Endothelial cell of umbilical vein (primary cell): ENCODE measurements at regions not wholly inside any gene's neighbourhood (a gene's known extent, or its start where the extent isn't known, plus 50 kb on each side); places are given as distances from the start of the nearest gene placed in this dataset.

Source experiments
- BruUV-seq: library from RNA; stranded (reverse); fragments of 400-500 nt; replicated peaks from 2 replicates; lab custom pipeline; 2021; lab: Mats Ljungman, UMichigan
- CTCF ChIA-PET: fragments of 300-600, 350-600 bp; sonication (Branson Sonifier 250); formaldehyde crosslinking; loops from one replicate; lab custom pipeline; 2021; ENCODE audit warnings: antibody characterized with exemption, inconsistent platforms; lab: Charles Lee
- POLR2A ChIA-PET: fragments of 300-600, 350-600 bp; sonication (Branson Sonifier 250); formaldehyde crosslinking; loops from one replicate; lab custom pipeline; 2021; ENCODE audit warnings: antibody characterized with exemption, inconsistent platforms; lab: Charles Lee
- DNase-seq: peaks from one replicate; pipeline ENCODE4 v3.0.0-alpha.2; 2011; ENCODE audit warnings: low read depth, low spot score
- FAIRE-seq: peaks from 2 replicates; lab custom pipeline; 2011; peaks lifted over from hg19 to GRCh38; lab: Jason Lieb, UNC
- H2AFZ ChIP-seq: 2 replicates; pipeline ENCODE4 v1.6.0; 2012; ENCODE audit warnings: low read depth, low read length, control low read depth, inconsistent platforms
- H3K27ac ChIP-seq: 2 replicates; pipeline ENCODE4 v1.5.1; 2011; ENCODE audit warnings: low read depth, mild to moderate bottlenecking, control low read depth, low read length, moderate library complexity; ENCODE audit not compliant: insufficient read depth
- H3K27me3 ChIP-seq, 2 experiments: 2 replicates each; pipeline versions ENCODE4 v1.6.0 to v1.6.1; 2011; ENCODE audit warnings: low read length in 2 of 2, mixed read lengths in 1 of 2; ENCODE audit not compliant: control insufficient read depth in 2 of 2, insufficient read depth in 2 of 2
- H3K36me3 ChIP-seq, 2 experiments: 2 replicates in 1 of 2; 3 replicates in 1 of 2; pipeline ENCODE4 v1.5.1; 2011; ENCODE audit warnings: low read length in 2 of 2, mild to moderate bottlenecking in 1 of 2, moderate library complexity in 1 of 2; ENCODE audit not compliant: control insufficient read depth in 2 of 2, insufficient read depth in 2 of 2; ENCODE audit errors: extremely low read depth in 1 of 2
- H3K4me1 ChIP-seq: 3 replicates; pipeline ENCODE4 v1.5.1; 2011; ENCODE audit warnings: mild to moderate bottlenecking, low read length; ENCODE audit not compliant: control insufficient read depth, insufficient read depth; ENCODE audit errors: extremely low read depth
- H3K4me2 ChIP-seq: 2 replicates; pipeline ENCODE4 v1.6.1; 2011; ENCODE audit warnings: low read length, control low read depth, mixed read lengths; ENCODE audit not compliant: insufficient read depth
- H3K4me3 ChIP-seq, 3 experiments: fragments of 200-600 bp in 1 of 3; sonication (generic), shearing (Covaris generic) in 1 of 3; replicated peaks in 1 of 3; 2 replicates each; pipeline ENCODE4 v1.5.1; 2011 to 2016; ENCODE audit warnings: control low read depth in 3 of 3, low read length in 3 of 3, mild to moderate bottlenecking in 2 of 3, inconsistent platforms in 1 of 3, low read depth in 1 of 3, moderate library complexity in 1 of 3; ENCODE audit not compliant: insufficient read depth in 1 of 3
- H3K79me2 ChIP-seq: 2 replicates; pipeline ENCODE4 v1.6.0; 2012; ENCODE audit warnings: low read length, inconsistent platforms; ENCODE audit not compliant: control insufficient read depth, insufficient read depth
- H3K9ac ChIP-seq: replicated peaks from 2 replicates; pipeline ENCODE3; 2011; ENCODE audit warnings: low read length, control low read depth; ENCODE audit not compliant: insufficient read depth; ENCODE audit errors: extremely low read depth
- H3K9me1 ChIP-seq: replicated peaks from 3 replicates; pipeline ENCODE4 v1.6.0; 2011; ENCODE audit warnings: mild to moderate bottlenecking, low read length; ENCODE audit not compliant: control insufficient read depth, insufficient read depth; ENCODE audit errors: extremely low read depth
- H3K9me3 ChIP-seq: replicated peaks from 2 replicates; pipeline ENCODE4 v1.5.1; 2012; ENCODE audit warnings: low read length, inconsistent platforms; ENCODE audit not compliant: control insufficient read depth, insufficient read depth
- H4K20me1 ChIP-seq: replicated peaks from 2 replicates; pipeline ENCODE3; 2011; ENCODE audit warnings: mild to moderate bottlenecking, low read length; ENCODE audit not compliant: control insufficient read depth, insufficient read depth; ENCODE audit errors: extremely low read depth
- CTCF ChIP-seq, 2 donors: IDR thresholded peaks; 1 replicate in 1 of 2; 2 replicates in 1 of 2; pipeline ENCODE4 v1.5.1; 2011; ENCODE audit warnings: low read length in 2 of 2, mild to moderate bottlenecking in 2 of 2, moderate library complexity in 2 of 2, control low read depth in 1 of 2, inconsistent platforms in 1 of 2, low read depth in 1 of 2; ENCODE audit not compliant: insufficient read depth in 1 of 2; ENCODE audit errors: extremely low read depth in 1 of 2
- EZH2 ChIP-seq: IDR thresholded peaks from 2 replicates; pipeline ENCODE4 v1.6.1; 2012; ENCODE audit warnings: borderline replicate concordance, low read depth, mild to moderate bottlenecking, moderate library complexity, low read length, inconsistent platforms; ENCODE audit not compliant: severe bottlenecking
- FOS ChIP-seq: IDR thresholded peaks from 2 replicates; pipeline ENCODE4 v1.6.1; 2011; ENCODE audit warnings: mild to moderate bottlenecking, low read length, moderate library complexity, borderline replicate concordance; ENCODE audit not compliant: insufficient read depth
- GATA2 ChIP-seq: IDR thresholded peaks from 2 replicates; pipeline ENCODE4 v1.7.0; 2011; ENCODE audit warnings: low read depth, mild to moderate bottlenecking, moderate library complexity, mixed read lengths, low read length; ENCODE audit not compliant: insufficient read length, insufficient read depth
- JUN ChIP-seq: IDR thresholded peaks from 2 replicates; pipeline ENCODE4 v1.6.1; 2011; ENCODE audit warnings: borderline replicate concordance, low read depth; ENCODE audit not compliant: insufficient read length, insufficient read depth
- MAX ChIP-seq: IDR thresholded peaks from 2 replicates; pipeline ENCODE4 v1.6.1; 2011; ENCODE audit not compliant: insufficient read depth, insufficient read length
- MYC ChIP-seq: IDR thresholded peaks from one replicate; pipeline ENCODE4 v1.6.1; 2011; ENCODE audit warnings: mild to moderate bottlenecking, low read depth, low read length
- POLR2A ChIP-seq: IDR thresholded peaks from 2 replicates; pipeline ENCODE4 v1.6.1; 2012; ENCODE audit warnings: low read depth, mild to moderate bottlenecking, control low read depth, low read length
- POLR2AphosphoS5 ChIP-seq: IDR thresholded peaks from 2 replicates; pipeline ENCODE4 v1.6.1; 2012; ENCODE audit warnings: low read depth, mild to moderate bottlenecking, control low read depth, low read length, moderate library complexity; ENCODE audit not compliant: insufficient read depth
- dilution Hi-C: fragments of 300-500 bp; cut with MboI; formaldehyde crosslinking; loops from one replicate; pipeline ENCODE4 v1.15.0; 2019; ENCODE audit warnings: low sequenced_read_pairs; ENCODE audit not compliant: extremely low pct_ligation_motif_present
- intact Hi-C: fragments of 100-400 bp; cut with micrococcal nuclease; formaldehyde crosslinking; loops from one replicate; pipeline ENCODE4 v1.10.0; 2022

GRCh38 chr12:76264611-76265012, 83.6 kb downstream of the BBS10 start:
- peaks cover 45% of the 10 kb centered on the region for H3K4me1 ChIP-seq
- H3K4me3 ChIP-seq = no peak overlapping the region
- DNase-seq (peak; percentile 14), FAIRE-seq (peak; percentile 38)
- no TSS peak for BruUV-seq
- H4K20me1 ChIP-seq = no peaks in the 10 kb centered on the region
- no peak for TF ChIP-seq POLR2AphosphoS5
- TF ChIP-seq POLR2A = no peak
- TF ChIP-seq CTCF (IDR thresholded peaks at IDR 0.05; ENCODE audit: extremely low read depth in 1 of 2, insufficient read depth in 1 of 2, low read depth in 1 of 2, low read length in 2 of 2) = no peak
- TF ChIP-seq GATA2 = no peak
- no peak for TF ChIP-seq JUN
- no peak for TF ChIP-seq MAX
- TF ChIP-seq FOS = no peak
- TF ChIP-seq EZH2 = no peak
- no peak for TF ChIP-seq MYC
- peaks cover 0 to 4% of the 10 kb centered on the region in 2 experiments for H3K36me3 ChIP-seq
- POLR2A ChIA-PET = interaction anchor here (1.6 kb wide), 1 partner anchor 13 kb away, joined by 4 read pairs; no protein-coding TSS in a partner anchor
- H2AFZ ChIP-seq = no peak overlapping the region
- H3K27ac ChIP-seq = no peak overlapping the region
- CTCF ChIA-PET = interaction anchor here (1.2 kb wide), 1 partner anchor 83 kb away, joined by 5 read pairs; the partner anchor contains the start of gene BBS10
- intact Hi-C loops = loop anchor here (5.0 kb wide), 1 partner anchor 293 kb away; the partner anchor contains the start of gene OSBPL8
- peaks cover 94% of the 10 kb centered on the region for H3K79me2 ChIP-seq
- no peaks in the 10 kb centered on the region for H3K9me1 ChIP-seq
- dilution Hi-C loops = no loop called here
- no peaks in the 10 kb centered on the region for H3K27me3 ChIP-seq
- H3K4me2 ChIP-seq = peak overlapping the region; percentile 12
- H3K9me3 ChIP-seq = peaks cover 3% of the 10 kb centered on the region
- H3K9ac ChIP-seq = no peak overlapping the region
